Right lobe of liver (tissue), 6 donors: ENCODE measurements at regions not wholly inside any gene's neighbourhood (a gene's known extent, or its start where the extent isn't known, plus 50 kb on each side); places are given as distances from the start of the nearest gene placed in this dataset.

Experiments used
- ATAC-seq, 4 donors: fragments of 200-7000 bp; cut with Tn5 transposase; one replicate each; pipeline ENCODE4 v1.9.1; 2020; ENCODE audit warnings: mild to moderate bottlenecking in 4 of 4, moderate library complexity in 4 of 4
- DNase-seq, 3 donors: peaks; one replicate each; pipeline ENCODE4 v3.0.0-alpha.2; 2020
- H3K27ac ChIP-seq, 3 donors: fragments of 200-600 bp; one replicate each; pipeline ENCODE4 v1.8.0; 2022
- H3K27me3 ChIP-seq, 2 donors: fragments of 200-600 bp; one replicate each; pipeline ENCODE4 v1.8.0; 2022
- H3K36me3 ChIP-seq, 4 donors: fragments of 200-600 bp; sonication (generic) in 1 of 4; one replicate each; pipeline versions ENCODE4 v1.5.1 to v1.8.0; 2017 to 2022; ENCODE audit warnings: control low read depth in 1 of 4
- H3K4me1 ChIP-seq, 4 donors: fragments of 200-600 bp; sonication (generic) in 1 of 4; one replicate each; pipeline versions ENCODE4 v1.5.1 to v1.8.0; 2017 to 2022; ENCODE audit warnings: control low read depth in 1 of 4
- H3K4me3 ChIP-seq, 3 donors: fragments of 200-600 bp; one replicate each; pipeline ENCODE4 v1.8.0; 2022
- H3K9me3 ChIP-seq, 4 donors: fragments of 200-600 bp; sonication (generic) in 1 of 4; one replicate each; pipeline versions ENCODE4 v1.5.1 to v1.8.0; 2017 to 2022; ENCODE audit warnings: control low read depth in 1 of 4
- CTCF ChIP-seq, 4 donors: fragments of 200-600 bp in 3 of 4; fragments of 450-650 bp in 1 of 4; IDR thresholded peaks; one replicate each; pipeline versions ENCODE4 v1.5.1 to v1.8.0; 2016 to 2022; ENCODE audit warnings: antibody characterized with exemption in 4 of 4, mild to moderate bottlenecking in 2 of 4
- POLR2A ChIP-seq: fragments of 450-650 bp; IDR thresholded peaks from one replicate; pipeline ENCODE4 v1.6.1; 2017; ENCODE audit warnings: antibody characterized with exemption, mild to moderate bottlenecking
- WGBS: methylation state at CpG from one replicate; pipeline ENCODE4 v1.1.6; 2018; ENCODE audit warnings: low coverage, low lambda C conversion rate; ENCODE audit not compliant: insufficient coverage; ENCODE audit errors: missing lambda C conversion rate; 5-methylcytosine and 5-hydroxymethylcytosine counted together
- intact Hi-C, 2 donors: fragments of 100-400 bp; cut with DNase I; formaldehyde crosslinking; loops; one replicate each; pipeline versions ENCODE4 v1.11.2 to v1.14.1; 2022
- donor health status: DM: no; HTN: yes; CAD: no.
- donor health status: DM: no; HTN: no; CAD: no.
- donor health status: DM: no; HTN: no; CAD: no.
- donor health status: DM: no; HTN: yes; CAD: no.
- donor health status: DM: no; HTN: yes; CAD: no.

DNA sequence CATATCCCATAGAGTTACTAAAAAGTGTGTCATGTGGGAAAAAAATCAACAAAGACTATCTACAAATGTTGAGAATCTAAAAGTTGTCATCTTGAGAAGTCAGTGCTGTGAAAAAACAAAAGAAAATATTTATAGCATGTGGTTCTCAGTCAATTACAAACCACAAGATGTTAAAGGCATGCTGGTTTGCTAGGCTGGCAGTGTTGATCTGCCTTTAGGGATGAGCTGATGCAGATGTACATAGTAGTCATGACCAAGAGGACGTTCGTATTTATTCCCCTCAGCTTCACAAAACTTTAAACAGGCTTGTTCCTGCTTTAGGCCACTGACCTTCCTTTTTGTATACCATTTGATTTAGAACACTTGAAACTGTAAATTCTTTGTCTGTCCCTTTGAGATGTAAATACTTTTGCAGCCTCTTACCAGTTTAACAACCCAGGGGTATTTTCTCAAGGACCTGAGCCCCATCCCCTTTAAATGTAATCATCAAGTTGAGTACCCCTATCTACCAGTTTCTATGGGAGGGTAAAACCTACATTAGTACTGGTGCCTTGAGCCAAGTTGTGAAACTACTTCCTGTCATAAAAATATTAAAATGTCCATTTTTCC lies 446.6 kb downstream of the KCNJ18 start:
- H3K27ac ChIP-seq: no peak overlapping the region
- no peaks in the 10 kb centered on the region for H3K9me3 ChIP-seq
- H3K4me3 ChIP-seq: no peak overlapping the region
- H3K36me3 ChIP-seq: no peaks in the 10 kb centered on the region
- ATAC-seq (peak in 2 of 4 donors; percentile 25 to 43), DNase-seq (no peak)
- H3K4me1 ChIP-seq: no peaks in the 10 kb centered on the region
- H3K27me3 ChIP-seq: no peaks in the 10 kb centered on the region
- 8% methylated on average over 2 of the region's 2 CpGs for WGBS
- intact Hi-C loops: no loop called here
- TF ChIP-seq POLR2A (no peak), CTCF (IDR thresholded peaks at IDR 0.05) (no peak)

DNA sequence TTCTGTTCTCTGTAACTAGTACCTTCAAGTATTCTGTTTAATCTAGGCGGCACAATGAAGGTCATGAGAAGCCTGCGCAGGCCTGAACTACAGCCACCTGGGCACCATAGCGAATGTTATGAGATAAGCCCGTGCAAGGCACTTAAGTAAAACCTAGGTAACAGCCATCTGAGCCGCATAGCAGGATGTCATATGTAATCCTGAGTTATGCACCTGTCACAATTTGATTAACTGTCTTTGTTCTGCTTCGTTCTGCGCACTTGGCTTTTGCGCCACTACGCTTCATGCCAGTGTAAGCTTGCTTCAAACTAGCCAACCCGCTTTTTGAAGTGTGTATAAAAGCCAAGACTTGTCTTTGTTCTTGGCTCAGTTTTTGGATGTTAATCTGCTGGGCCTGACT lies 449.8 kb downstream of the KCNJ18 start:
- WGBS: 33% methylated on average over 10 of the region's 10 CpGs
- H3K27ac ChIP-seq: no peak overlapping the region
- DNase-seq (no peak), ATAC-seq (peak in 1 of 4 donors; percentile 11)
- H3K36me3 ChIP-seq: no peaks in the 10 kb centered on the region
- no peaks in the 10 kb centered on the region for H3K9me3 ChIP-seq
- no peaks in the 10 kb centered on the region for H3K27me3 ChIP-seq
- intact Hi-C loops: no loop called here
- no peak overlapping the region for H3K4me3 ChIP-seq
- no peak for TF ChIP-seq POLR2A
- no peaks in the 10 kb centered on the region for H3K4me1 ChIP-seq

- WGBS: 55% methylated on average over 10 of the region's 13 CpGs
- intact Hi-C loops: no loop called here
- TF ChIP-seq POLR2A (no peak), CTCF (IDR thresholded peaks at IDR 0.05) (no peak)
Measured at GRCh38 chr17:22145605-22146178, 453.4 kb downstream of the KCNJ18 start.

DNA sequence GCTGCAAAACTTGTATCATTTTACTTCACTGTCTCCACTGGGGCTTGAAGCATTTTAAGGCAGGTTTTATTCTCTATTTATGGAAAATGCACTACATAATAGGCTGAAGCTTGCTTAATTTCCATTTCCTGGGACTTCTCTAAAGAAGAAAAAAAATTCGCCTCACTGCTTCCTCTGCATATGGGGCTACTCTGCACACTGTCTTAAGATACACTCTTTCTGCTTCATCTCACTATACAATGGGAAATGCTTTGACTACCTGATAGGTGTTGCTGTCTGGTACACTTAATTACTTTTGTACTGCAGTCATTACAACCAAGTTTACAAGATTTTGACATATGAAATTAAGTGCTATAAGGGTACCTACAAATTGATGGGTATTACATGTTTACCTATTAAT lies 466.0 kb downstream of the KCNJ18 start:
- WGBS: 36% methylated on average over 1 of the region's 1 CpG
- no peaks in the 10 kb centered on the region for H3K4me1 ChIP-seq
- H3K27ac ChIP-seq: no peak overlapping the region
- no peak overlapping the region for H3K4me3 ChIP-seq
- no peaks in the 10 kb centered on the region for H3K36me3 ChIP-seq
- intact Hi-C loops: no loop called here
- DNase-seq (no peak), ATAC-seq (peak in 2 of 4 donors; percentile 24 to 34)
- no peaks in the 10 kb centered on the region for H3K9me3 ChIP-seq
- TF ChIP-seq CTCF (IDR thresholded peaks at IDR 0.05) (no peak), POLR2A (no peak)
- H3K27me3 ChIP-seq: no peaks in the 10 kb centered on the region

More at GRCh38 chr17:22145605-22146178, 453.4 kb downstream of the KCNJ18 start:
- no peaks in the 10 kb centered on the region for H3K36me3 ChIP-seq
- H3K9me3 ChIP-seq: no peaks in the 10 kb centered on the region
- no peak overlapping the region for H3K27ac ChIP-seq
- no peak overlapping the region for H3K4me3 ChIP-seq
- no peaks in the 10 kb centered on the region for H3K27me3 ChIP-seq
- DNase-seq: no peak
- ATAC-seq: no peak
- no peaks in the 10 kb centered on the region for H3K4me1 ChIP-seq

- DNase-seq (no peak), ATAC-seq (no peak)
- Histone ChIP-seq H3K9me3 (no peaks in the 10 kb centered on the region), H3K36me3 (no peaks in the 10 kb centered on the region), H3K27ac (no peak overlapping the region), H3K4me1 (no peaks in the 10 kb centered on the region), H3K4me3 (no peak overlapping the region), H3K27me3 (no peaks in the 10 kb centered on the region)
- TF ChIP-seq POLR2A (no peak), CTCF (IDR thresholded peaks at IDR 0.05) (no peak)
- intact Hi-C loops: no loop called here
- WGBS: 57% methylated on average over 7 of the region's 7 CpGs
Measured at GRCh38 chr17:22161376-22161775, 469.1 kb downstream of the KCNJ18 start.
